Gastrocnemius medialis (tissue), 4 donors: ENCODE measurements at regions not wholly inside any gene's neighbourhood (a gene's known extent, or its start where the extent isn't known, plus 50 kb on each side); places are given as distances from the start of the nearest gene placed in this dataset.

Source experiments
- POLR2A ChIP-seq, 2 donors: fragments of 450-650 bp; IDR thresholded peaks; one replicate each; pipeline ENCODE4 v1.6.1; 2017; ENCODE audit warnings: antibody characterized with exemption in 2 of 2, mild to moderate bottlenecking in 2 of 2, moderate library complexity in 2 of 2
- TF ChIP-seq, protein P1 (sequence below), 5 experiments: fragments of 450-650 bp in 3 of 5; fragments of 200-600 bp in 2 of 5; sonication (generic) in 2 of 5; IDR thresholded peaks in 4 of 5; conservative IDR thresholded peaks in 1 of 5; 1 replicate in 4 of 5; 2 replicates in 1 of 5; pipeline ENCODE4 v1.5.1; 2016 to 2019; ENCODE audit warnings: antibody characterized with exemption in 5 of 5, mild to moderate bottlenecking in 3 of 5, moderate library complexity in 3 of 5

DNA sequence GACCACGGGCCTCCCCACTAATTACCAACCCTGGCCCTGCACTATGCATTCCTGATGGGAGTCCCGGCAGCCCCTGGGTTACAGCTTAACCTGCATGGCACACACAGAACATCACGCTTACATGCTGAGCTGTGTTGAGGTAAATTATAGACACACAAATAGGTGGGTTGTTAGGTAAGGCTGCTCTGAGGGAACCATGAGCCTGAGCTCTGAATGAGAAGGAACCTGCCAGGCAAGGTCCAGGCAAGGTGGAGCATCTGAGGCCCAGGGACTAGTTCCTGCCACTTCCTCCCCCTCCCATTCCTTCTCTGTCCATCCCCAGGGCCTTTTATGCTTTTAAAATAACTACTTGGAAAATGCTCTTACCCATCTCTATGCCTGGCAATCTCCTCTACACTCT, 82.7 kb upstream of the ESRRB start:
- TF ChIP-seq, protein P1, sequence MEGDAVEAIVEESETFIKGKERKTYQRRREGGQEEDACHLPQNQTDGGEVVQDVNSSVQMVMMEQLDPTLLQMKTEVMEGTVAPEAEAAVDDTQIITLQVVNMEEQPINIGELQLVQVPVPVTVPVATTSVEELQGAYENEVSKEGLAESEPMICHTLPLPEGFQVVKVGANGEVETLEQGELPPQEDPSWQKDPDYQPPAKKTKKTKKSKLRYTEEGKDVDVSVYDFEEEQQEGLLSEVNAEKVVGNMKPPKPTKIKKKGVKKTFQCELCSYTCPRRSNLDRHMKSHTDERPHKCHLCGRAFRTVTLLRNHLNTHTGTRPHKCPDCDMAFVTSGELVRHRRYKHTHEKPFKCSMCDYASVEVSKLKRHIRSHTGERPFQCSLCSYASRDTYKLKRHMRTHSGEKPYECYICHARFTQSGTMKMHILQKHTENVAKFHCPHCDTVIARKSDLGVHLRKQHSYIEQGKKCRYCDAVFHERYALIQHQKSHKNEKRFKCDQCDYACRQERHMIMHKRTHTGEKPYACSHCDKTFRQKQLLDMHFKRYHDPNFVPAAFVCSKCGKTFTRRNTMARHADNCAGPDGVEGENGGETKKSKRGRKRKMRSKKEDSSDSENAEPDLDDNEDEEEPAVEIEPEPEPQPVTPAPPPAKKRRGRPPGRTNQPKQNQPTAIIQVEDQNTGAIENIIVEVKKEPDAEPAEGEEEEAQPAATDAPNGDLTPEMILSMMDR (IDR thresholded peaks at IDR 0.05 in 4 of 5, conservative IDR thresholded peaks at IDR 0.05 in 1 of 5): no peak
- TF ChIP-seq POLR2A (IDR thresholded peaks at IDR 0.05): no peak
